Fibroblast of the conjunctiva (primary cell): ENCODE measurements at regions not wholly inside any gene's neighbourhood (a gene's known extent, or its start where the extent isn't known, plus 50 kb on each side); places are given as distances from the start of the nearest gene placed in this dataset.

Experiments used
- DNase-seq: peaks from one replicate; pipeline ENCODE4 v3.0.0-alpha.2; 2010; ENCODE audit warnings: low read depth

GRCh38 chr9:20291201-20291600 lies 331.1 kb downstream of the MLLT3 start:
- no peak for DNase-seq

- DNase-seq = no peak
Observed at GRCh38 chr9:20290257-20290656, 332.0 kb downstream of the MLLT3 start.

- no peak for DNase-seq
Observed at GRCh38 chr9:20289423-20290010, 332.8 kb downstream of the MLLT3 start.

GRCh38 chr9:20286969-20287368 lies 335.3 kb downstream of the MLLT3 start:
- DNase-seq = no peak

- no peak for DNase-seq
Observed at GRCh38 chr9:20286154-20286700, 336.1 kb downstream of the MLLT3 start.

- no peak for DNase-seq
Observed at GRCh38 chr9:20284601-20285289, 337.6 kb downstream of the MLLT3 start.

GRCh38 chr9:20280330-20280729 lies 342.0 kb downstream of the MLLT3 start:
- no peak for DNase-seq

GRCh38 chr9:20276762-20277161 lies 345.5 kb downstream of the MLLT3 start:
- DNase-seq = no peak

GRCh38 chr9:20271723-20272122 lies 350.6 kb downstream of the MLLT3 start:
- no peak for DNase-seq

GRCh38 chr9:20271096-20271495 lies 351.2 kb downstream of the MLLT3 start:
- no peak for DNase-seq

GRCh38 chr9:20270161-20270560 lies 352.1 kb downstream of the MLLT3 start:
- no peak for DNase-seq

- DNase-seq = no peak
Observed at GRCh38 chr9:20269620-20270019, 352.7 kb downstream of the MLLT3 start.

- DNase-seq = no peak
Observed at GRCh38 chr9:20264896-20265295, 357.4 kb downstream of the MLLT3 start.

GRCh38 chr9:20262611-20263010 lies 359.7 kb downstream of the MLLT3 start:
- DNase-seq = no peak

- DNase-seq = no peak
Observed at GRCh38 chr9:20256284-20256948, 365.9 kb downstream of the MLLT3 start.

GRCh38 chr9:20255052-20255451 lies 367.2 kb downstream of the MLLT3 start:
- no peak for DNase-seq

- no peak for DNase-seq
Observed at GRCh38 chr9:20253635-20254034, 368.7 kb downstream of the MLLT3 start.

GRCh38 chr9:20252778-20253177 lies 369.5 kb downstream of the MLLT3 start:
- no peak for DNase-seq

GRCh38 chr9:20250791-20251190 lies 371.5 kb downstream of the MLLT3 start:
- no peak for DNase-seq

- DNase-seq = no peak
Observed at GRCh38 chr9:20244271-20244670, 378.0 kb downstream of the MLLT3 start.

GRCh38 chr9:20243841-20244240 lies 378.5 kb downstream of the MLLT3 start:
- no peak for DNase-seq

GRCh38 chr9:20242510-20243189 lies 379.6 kb downstream of the MLLT3 start:
- no peak for DNase-seq

GRCh38 chr9:20240498-20240897 lies 381.8 kb downstream of the MLLT3 start:
- no peak for DNase-seq
